Upper lobe of left lung (tissue), 4 donors: ENCODE measurements at regions not wholly inside any gene's neighbourhood (a gene's known extent, or its start where the extent isn't known, plus 50 kb on each side); places are given as distances from the start of the nearest gene placed in this dataset.

Experiments
- CTCF ChIP-seq, 6 experiments: fragments of 450-650 bp in 4 of 6; fragments of 200-600 bp in 2 of 6; sonication (generic) in 2 of 6; IDR thresholded peaks; one replicate each; pipeline ENCODE4 v1.5.1; 2016 to 2019; ENCODE audit warnings: antibody characterized with exemption in 6 of 6
- EP300 ChIP-seq, 4 donors: sonication (generic); formaldehyde crosslinking; IDR thresholded peaks; one replicate each; pipeline ENCODE4 v1.5.1; 2017; ENCODE audit warnings: antibody characterized with exemption in 4 of 4, control low read depth in 2 of 4
- POLR2A ChIP-seq, 4 donors: fragments of 450-650 bp; IDR thresholded peaks; one replicate each; pipeline ENCODE4 v1.5.1; 2016 to 2017; ENCODE audit warnings: antibody characterized with exemption in 4 of 4, mild to moderate bottlenecking in 2 of 4

- TF ChIP-seq EP300 (IDR thresholded peaks at IDR 0.05) (no peak), CTCF (IDR thresholded peaks at IDR 0.05) (no peak), POLR2A (IDR thresholded peaks at IDR 0.05) (no peak)
Measured at GRCh38 chr3:25894101-25894500, 104.2 kb downstream of the OXSM start.
